HCEC 1CT (cell line): ENCODE measurements at regions not wholly inside any gene's neighbourhood (a gene's known extent, or its start where the extent isn't known, plus 50 kb on each side); places are given as distances from the start of the nearest gene placed in this dataset.
A peak's percentile ranks its signal among the peaks of the same experiment; 100 is the strongest.

ENCODE experiments used
- DNase-seq: peaks from one replicate; pipeline ENCODE4 v3.0.0-alpha.2; 2017

GRCh38 chr2:56104962-56105361, 78.8 kb upstream of the CCDC85A start:
- no peak for DNase-seq

DNA sequence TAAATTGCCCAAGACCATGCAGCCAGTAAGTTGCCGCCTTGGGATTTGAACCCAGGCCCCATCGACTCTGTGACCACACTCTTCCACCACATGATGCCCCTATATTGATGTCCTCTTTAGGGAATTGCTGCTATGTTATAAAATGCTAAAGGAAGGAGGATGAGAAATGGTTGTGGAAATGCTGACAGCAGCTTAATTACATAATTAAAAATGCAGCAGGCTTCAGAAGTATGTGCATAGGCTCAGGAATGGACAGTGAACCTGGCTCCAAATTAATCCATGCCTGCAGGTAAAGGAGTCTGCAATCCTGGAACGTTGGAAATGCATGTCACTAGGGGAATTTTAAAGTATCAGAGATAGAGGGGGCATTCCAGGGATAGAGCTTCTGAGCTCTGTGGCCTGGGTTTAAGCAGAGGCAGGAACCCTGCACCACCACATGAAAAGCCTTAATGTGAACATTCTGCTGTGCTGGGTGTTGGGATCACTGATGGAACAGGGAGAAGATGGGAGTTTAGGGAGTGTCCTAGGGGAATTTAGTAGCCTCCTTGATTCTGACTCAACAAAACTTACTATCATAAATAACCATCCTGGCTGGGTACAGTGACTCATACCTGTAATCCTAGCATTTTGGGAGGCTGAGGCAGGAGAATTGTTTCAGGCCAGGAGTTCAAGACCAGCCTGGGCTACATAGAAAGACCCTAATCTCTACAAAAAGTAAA, 76.1 kb upstream of the CCDC85A start:
- DNase-seq, result no peak

DNA sequence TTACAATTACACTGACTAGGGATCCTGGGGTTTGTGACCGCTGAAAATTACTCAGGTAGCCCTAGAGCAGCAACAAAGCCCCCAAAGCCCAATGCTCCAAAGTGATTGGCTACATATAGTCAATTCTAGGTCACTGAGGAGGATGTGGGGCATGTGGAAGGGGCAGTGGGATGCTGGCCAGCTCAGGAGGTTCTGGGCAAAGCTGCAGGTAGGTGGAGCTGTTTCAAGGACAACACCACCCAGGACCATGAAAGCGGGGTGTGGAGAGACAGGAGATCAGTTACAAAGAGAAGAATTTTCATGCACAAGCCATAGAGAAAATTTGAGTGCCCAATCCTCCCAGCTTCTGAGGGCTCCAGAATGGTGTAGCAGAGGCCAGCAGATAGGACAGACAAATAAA, 75.0 kb upstream of the CCDC85A start:
- no peak for DNase-seq

GRCh38 chr2:56109994-56110393, 73.8 kb upstream of the CCDC85A start:
- no peak for DNase-seq

DNA sequence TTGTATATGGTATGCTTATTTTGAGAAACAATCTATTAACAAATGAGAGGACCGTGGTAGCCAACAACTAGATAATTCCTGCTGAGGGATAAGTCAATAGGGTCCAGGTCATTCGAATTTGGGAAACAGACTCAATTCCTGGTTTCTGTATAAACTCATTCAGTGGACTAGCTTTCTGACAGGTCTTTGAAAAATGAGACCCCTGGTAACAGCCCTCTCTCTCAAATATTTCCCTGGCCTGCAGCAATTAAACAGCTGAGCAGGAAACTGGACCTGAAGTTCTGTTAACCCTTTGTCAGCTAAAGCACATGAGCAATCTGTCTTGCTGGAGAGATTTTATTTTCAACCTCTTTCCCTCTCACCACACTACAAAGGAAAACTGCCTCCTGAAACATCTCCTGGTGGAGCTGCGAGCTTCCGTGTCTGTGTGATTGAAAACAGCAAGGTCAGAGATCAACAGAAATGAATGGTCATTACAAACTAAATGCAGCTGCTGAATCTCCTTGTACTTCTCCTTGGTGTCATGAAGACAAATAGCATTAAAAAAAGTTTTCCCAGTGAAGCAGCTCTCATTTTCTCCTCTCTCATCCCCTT, 70.3 kb upstream of the CCDC85A start:
- DNase-seq, result no peak

DNA sequence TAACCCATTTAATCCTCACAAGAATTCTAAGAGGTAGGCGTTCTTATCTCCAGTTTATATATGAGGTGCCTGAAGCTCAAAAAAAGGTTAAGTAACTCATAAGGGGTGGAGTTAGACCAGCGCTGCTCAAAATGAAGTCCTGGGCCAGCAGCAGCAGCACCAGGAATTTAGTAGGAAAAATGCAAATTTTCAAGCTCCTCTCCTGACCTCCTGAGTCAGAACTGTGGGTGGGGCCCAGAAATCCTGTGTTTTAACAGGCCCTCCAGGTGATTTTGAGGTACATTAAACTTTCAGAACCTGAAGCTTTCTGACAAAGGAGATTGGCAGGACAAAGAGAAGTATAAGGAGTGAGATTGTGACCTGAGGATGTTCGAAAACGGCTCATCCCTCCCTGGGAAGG, 66.0 kb upstream of the CCDC85A start:
- no peak for DNase-seq

DNA sequence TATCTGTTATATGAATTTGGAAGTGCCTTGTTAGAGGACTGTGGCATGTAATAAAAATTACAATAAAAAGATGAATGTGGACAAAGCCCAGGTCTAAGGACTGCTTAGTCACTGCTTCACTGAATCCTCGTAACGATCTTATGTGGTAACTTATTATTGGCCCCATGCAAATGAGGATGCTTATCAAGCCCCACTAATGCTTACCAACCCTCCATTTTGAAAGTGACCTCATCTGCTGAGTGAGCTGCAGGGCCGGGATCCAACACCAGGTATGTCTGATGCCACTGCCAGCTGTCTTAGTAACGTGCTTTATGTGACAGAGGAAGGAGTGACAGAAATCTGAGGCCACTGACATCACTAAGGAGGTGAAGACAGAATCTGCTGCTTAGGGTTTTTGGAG, 65.3 kb upstream of the CCDC85A start:
- DNase-seq, result no peak

- DNase-seq, result no peak
Measured at GRCh38 chr2:56121995-56122394, 61.8 kb upstream of the CCDC85A start.

- no peak for DNase-seq
Measured at GRCh38 chr2:56123538-56123937, 60.3 kb upstream of the CCDC85A start.

DNA sequence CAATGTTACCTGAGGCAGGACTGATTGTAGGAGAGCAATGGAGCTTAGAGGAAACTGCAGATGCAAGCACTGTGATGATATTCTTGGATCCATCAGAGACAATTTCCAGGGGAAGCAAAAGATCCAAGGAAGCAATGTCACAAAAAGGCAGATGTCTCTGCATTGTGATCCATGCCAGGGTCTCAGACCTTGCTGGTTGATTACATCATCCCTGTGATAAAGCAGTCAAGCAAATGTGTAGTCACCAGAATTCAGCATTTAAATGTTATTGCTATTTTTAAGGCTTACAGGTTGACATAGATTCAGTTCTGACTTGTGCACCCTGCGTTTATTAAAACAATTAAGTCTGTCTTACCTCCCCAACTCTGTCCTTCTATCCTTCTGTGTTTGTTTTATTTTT, 56.8 kb upstream of the CCDC85A start:
- no peak for DNase-seq

GRCh38 chr2:56127463-56128152, 56.2 kb upstream of the CCDC85A start:
- no peak for DNase-seq

DNA sequence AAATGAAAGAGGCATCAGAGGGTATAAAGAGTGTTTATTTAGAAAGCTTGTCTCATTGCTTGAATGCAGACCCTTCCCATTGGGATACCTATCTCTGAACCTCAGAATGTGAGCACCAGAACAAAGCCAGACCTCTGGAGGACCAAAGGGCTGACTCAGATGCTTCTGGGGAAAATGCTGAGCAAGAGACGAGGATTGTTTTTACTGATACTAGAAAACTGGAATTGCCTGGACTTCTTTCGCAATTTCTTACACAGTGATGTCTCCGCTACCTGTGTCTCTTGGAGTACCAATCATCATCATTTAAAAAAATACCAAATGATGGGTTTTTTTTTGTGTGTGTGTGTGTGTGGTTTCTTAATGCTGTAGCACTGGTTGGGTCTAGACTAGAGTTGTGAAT, 55.6 kb upstream of the CCDC85A start:
- no peak for DNase-seq

- DNase-seq, result peak; percentile 46
Measured at GRCh38 chr2:56130463-56131070, 53.2 kb upstream of the CCDC85A start.

DNA sequence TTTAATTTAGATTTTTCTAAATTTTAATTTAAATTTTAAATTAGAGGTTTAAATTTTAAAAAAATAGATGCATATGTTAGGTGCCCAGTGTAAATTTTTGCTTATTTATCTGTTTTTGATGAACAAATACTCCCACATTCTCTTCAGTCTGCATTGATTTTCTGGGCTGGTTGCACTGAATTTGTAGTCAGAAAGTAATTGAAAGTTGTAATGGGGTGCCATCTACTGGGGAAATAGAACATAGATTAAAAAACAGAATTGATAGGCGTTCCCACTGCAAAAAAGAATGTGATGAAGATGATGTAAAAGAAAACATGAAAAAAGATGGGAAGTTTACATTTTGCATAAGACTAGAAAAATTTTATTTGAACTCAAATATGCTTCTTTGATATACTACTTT, 51.7 kb upstream of the CCDC85A start:
- peak; percentile 49 for DNase-seq

- DNase-seq, result no peak
Measured at GRCh38 chr2:56133441-56133840, 50.3 kb upstream of the CCDC85A start.

DNA sequence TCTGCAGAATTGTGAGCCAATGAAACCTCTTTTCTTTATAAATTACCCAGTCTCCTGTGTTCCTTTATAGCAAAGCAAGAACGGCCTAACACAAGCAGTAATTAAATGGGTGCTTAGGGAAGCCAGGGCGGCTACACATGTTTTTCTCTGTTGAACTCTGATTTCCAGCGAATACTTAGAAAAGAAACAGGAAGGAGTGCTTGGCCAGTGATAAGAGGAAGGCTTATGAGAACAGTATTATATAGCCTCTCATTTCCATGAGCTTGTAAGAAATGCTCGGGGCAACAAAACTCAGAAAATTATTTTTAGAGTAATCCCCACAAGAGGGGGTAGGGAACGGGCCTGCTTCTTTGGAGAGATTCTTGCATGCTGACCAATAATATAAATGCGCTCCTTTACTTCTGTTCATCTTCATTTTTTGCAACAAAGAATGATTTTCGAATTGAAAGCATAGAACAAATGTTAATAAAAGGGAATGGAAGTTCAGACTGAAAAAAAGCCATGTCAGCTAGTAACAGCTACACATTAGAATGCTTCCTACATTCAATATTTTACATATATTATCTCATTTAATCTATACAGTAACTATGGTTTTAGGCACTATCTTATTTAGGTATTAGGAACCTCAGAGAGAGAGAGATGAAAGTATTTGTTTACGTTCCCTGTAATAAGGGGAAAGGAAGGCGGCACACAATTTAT, 49.7 kb upstream of the CCDC85A start:
- no peak for DNase-seq
